PC-9 (cell line): ENCODE measurements at regions not wholly inside any gene's neighbourhood (a gene's known extent, or its start where the extent isn't known, plus 50 kb on each side); places are given as distances from the start of the nearest gene placed in this dataset.

ENCODE experiments used
- BruUV-seq: library from RNA; stranded (reverse); fragments of 400-500 nt; replicated peaks from 2 replicates; lab custom pipeline; 2021; lab: Mats Ljungman, UMichigan
- CTCF ChIA-PET: fragments of 300-600 bp; sonication (Branson Sonifier 250); formaldehyde crosslinking; loops from one replicate; lab custom pipeline; 2022; ENCODE audit warnings: antibody characterized with exemption; lab: Charles Lee
- POLR2A ChIA-PET: fragments of 300-600 bp; sonication (Branson Sonifier 250); formaldehyde crosslinking; loops from one replicate; lab custom pipeline; 2022; ENCODE audit warnings: antibody characterized with exemption; ENCODE audit not compliant: unreplicated experiment; lab: Charles Lee
- DNase-seq, 2 experiments: peaks; one replicate each; pipeline versions ENCODE4 v3.0.0 to v3.0.0-alpha.2; 2015 to 2022; ENCODE audit warnings: mixed read lengths in 1 of 2
- H2AFZ ChIP-seq: fragments of 200-600 bp; sonication (generic); 2 replicates; pipeline ENCODE4 v1.8.1; 2017; ENCODE audit warnings: antibody characterized with exemption
- H3F3A ChIP-seq: fragments of 200-600 bp; sonication (generic); 2 replicates; pipeline ENCODE4 v1.8.1; 2017; ENCODE audit warnings: antibody characterized with exemption, mild to moderate bottlenecking, low read depth; ENCODE audit not compliant: insufficient read depth
- H3K27ac ChIP-seq: fragments of 200-600 bp; sonication (generic); 2 replicates; pipeline ENCODE4 v1.6.1; 2016; ENCODE audit warnings: mixed run types
- H3K27me3 ChIP-seq: fragments of 200-600 bp; sonication (generic); 2 replicates; pipeline ENCODE4 v1.6.1; 2016; ENCODE audit warnings: low read depth, mixed run types; ENCODE audit not compliant: insufficient read depth
- H3K36me3 ChIP-seq: fragments of 200-600 bp; sonication (generic); 2 replicates; pipeline ENCODE4 v1.6.1; 2016; ENCODE audit warnings: low read depth, mixed run types
- H3K4me1 ChIP-seq: fragments of 200-600 bp; sonication (generic); replicated peaks from 2 replicates; pipeline ENCODE4 v1.6.1; 2016; ENCODE audit warnings: mixed run types; ENCODE audit not compliant: insufficient read depth
- H3K4me2 ChIP-seq: fragments of 200-600 bp; sonication (generic); 2 replicates; pipeline ENCODE4 v1.6.1; 2017; ENCODE audit warnings: mixed run types
- H3K4me3 ChIP-seq: fragments of 200-600 bp; sonication (generic); 2 replicates; pipeline ENCODE4 v1.6.1; 2016; ENCODE audit warnings: mixed run types
- H3K79me2 ChIP-seq: fragments of 200-600 bp; sonication (generic); 2 replicates; pipeline ENCODE4 v1.6.1; 2017; ENCODE audit warnings: low read depth, mixed run types
- H3K9me2 ChIP-seq: fragments of 200-600 bp; sonication (generic); 2 replicates; pipeline ENCODE4 v1.8.1; 2017; ENCODE audit warnings: mild to moderate bottlenecking; ENCODE audit not compliant: insufficient read depth
- H3K9me3 ChIP-seq: fragments of 200-600 bp; sonication (generic); 2 replicates; pipeline ENCODE4 v1.8.1; 2016; ENCODE audit warnings: low read depth; ENCODE audit not compliant: insufficient read depth
- H4K20me1 ChIP-seq: fragments of 200-600 bp; sonication (generic); 2 replicates; pipeline ENCODE4 v1.8.1; 2017; ENCODE audit not compliant: insufficient read depth
- EZH2 ChIP-seq: fragments of 200-600 bp; sonication (generic); IDR thresholded peaks from 2 replicates; pipeline ENCODE4 v1.8.0; 2017; ENCODE audit warnings: antibody characterized with exemption, low read depth
- intact Hi-C: fragments of 100-400 bp; cut with micrococcal nuclease; formaldehyde crosslinking; loops from one replicate; pipeline ENCODE4 v1.10.0; 2022; ENCODE audit not compliant: unreplicated experiment
- TF ChIP-seq, protein P1 (sequence below): fragments of 200-600 bp; sonication (generic); conservative IDR thresholded peaks from 2 replicates; pipeline ENCODE4 v1.6.1; 2017; ENCODE audit warnings: mixed run types, antibody characterized with exemption, mild to moderate bottlenecking, moderate library complexity

GRCh38 chr15:94620632-94621031 lies 389.3 kb downstream of the MCTP2 start:
- ChIA-PET CTCF (no interaction called here), POLR2A (no interaction called here)
- intact Hi-C loops, result no loop called here
- TF ChIP-seq EZH2, result no peak
- TF ChIP-seq, protein P1, sequence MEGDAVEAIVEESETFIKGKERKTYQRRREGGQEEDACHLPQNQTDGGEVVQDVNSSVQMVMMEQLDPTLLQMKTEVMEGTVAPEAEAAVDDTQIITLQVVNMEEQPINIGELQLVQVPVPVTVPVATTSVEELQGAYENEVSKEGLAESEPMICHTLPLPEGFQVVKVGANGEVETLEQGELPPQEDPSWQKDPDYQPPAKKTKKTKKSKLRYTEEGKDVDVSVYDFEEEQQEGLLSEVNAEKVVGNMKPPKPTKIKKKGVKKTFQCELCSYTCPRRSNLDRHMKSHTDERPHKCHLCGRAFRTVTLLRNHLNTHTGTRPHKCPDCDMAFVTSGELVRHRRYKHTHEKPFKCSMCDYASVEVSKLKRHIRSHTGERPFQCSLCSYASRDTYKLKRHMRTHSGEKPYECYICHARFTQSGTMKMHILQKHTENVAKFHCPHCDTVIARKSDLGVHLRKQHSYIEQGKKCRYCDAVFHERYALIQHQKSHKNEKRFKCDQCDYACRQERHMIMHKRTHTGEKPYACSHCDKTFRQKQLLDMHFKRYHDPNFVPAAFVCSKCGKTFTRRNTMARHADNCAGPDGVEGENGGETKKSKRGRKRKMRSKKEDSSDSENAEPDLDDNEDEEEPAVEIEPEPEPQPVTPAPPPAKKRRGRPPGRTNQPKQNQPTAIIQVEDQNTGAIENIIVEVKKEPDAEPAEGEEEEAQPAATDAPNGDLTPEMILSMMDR, result no peak
- Histone ChIP-seq H3K9me3 (no peaks in the 10 kb centered on the region), H4K20me1 (no peaks in the 10 kb centered on the region), H3K27ac (no peak overlapping the region), H3K4me2 (no peak overlapping the region), H2AFZ (no peak overlapping the region), H3F3A (no peaks in the 10 kb centered on the region), H3K9me2 (no peaks in the 10 kb centered on the region), H3K4me3 (no peak overlapping the region), H3K36me3 (no peaks in the 10 kb centered on the region), H3K4me1 (no peaks in the 10 kb centered on the region), H3K79me2 (no peaks in the 10 kb centered on the region), H3K27me3 (no peaks in the 10 kb centered on the region)
- BruUV-seq, result no TSS peak
- no peak for DNase-seq

GRCh38 chr15:94621736-94622135 lies 390.4 kb downstream of the MCTP2 start:
- Histone ChIP-seq H3K9me3 (no peaks in the 10 kb centered on the region), H2AFZ (no peak overlapping the region), H3K4me3 (no peak overlapping the region), H3K79me2 (no peaks in the 10 kb centered on the region), H3K27me3 (no peaks in the 10 kb centered on the region), H3K36me3 (no peaks in the 10 kb centered on the region), H3K4me1 (no peaks in the 10 kb centered on the region), H3K4me2 (no peak overlapping the region), H4K20me1 (no peaks in the 10 kb centered on the region), H3K9me2 (no peaks in the 10 kb centered on the region), H3F3A (no peaks in the 10 kb centered on the region), H3K27ac (no peak overlapping the region)
- BruUV-seq, result no TSS peak
- DNase-seq, result no peak
- intact Hi-C loops, result no loop called here
- no peak for TF ChIP-seq EZH2
- TF ChIP-seq, protein P1, result no peak
- ChIA-PET POLR2A (no interaction called here), CTCF (no interaction called here)

DNA sequence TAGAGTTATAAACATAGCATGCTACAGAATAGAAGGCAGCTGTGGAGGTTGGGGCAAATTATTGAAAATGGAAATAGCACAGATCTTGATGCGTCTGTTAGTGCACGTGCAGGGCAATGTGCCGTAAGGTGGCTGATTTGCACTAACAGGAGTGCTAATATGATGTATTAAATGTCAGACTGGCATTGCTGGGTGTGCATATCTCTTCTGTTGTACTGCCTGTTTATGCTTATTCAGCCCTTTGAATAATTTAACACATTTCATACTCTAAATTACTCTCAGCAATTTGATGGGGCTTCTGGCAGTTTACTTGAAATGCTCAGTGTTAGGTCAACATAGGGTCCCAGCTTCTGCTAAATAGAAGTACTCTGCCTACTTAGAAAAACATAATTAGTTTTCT lies 395.6 kb downstream of the MCTP2 start:
- Histone ChIP-seq H3K9me3 (no peaks in the 10 kb centered on the region), H3K4me2 (no peak overlapping the region), H4K20me1 (no peaks in the 10 kb centered on the region), H3F3A (no peaks in the 10 kb centered on the region), H3K4me3 (no peak overlapping the region), H3K27ac (no peak overlapping the region), H3K27me3 (peaks cover 5% of the 10 kb centered on the region; the same call in 1 of the 2 replicates), H3K79me2 (no peaks in the 10 kb centered on the region), H3K4me1 (no peaks in the 10 kb centered on the region), H2AFZ (no peak overlapping the region), H3K9me2 (no peaks in the 10 kb centered on the region), H3K36me3 (no peaks in the 10 kb centered on the region)
- intact Hi-C loops, result no loop called here
- TF ChIP-seq, protein P1, result no peak
- TF ChIP-seq EZH2, result no peak
- ChIA-PET CTCF (no interaction called here), POLR2A (no interaction called here)
- no peak for DNase-seq
- BruUV-seq, result no TSS peak
